ENCODE measurements at regions not wholly inside any gene's neighbourhood (a gene's known extent, or its start where the extent isn't known, plus 50 kb on each side); places are given as distances from the start of the nearest gene placed in this dataset.

- TF ChIP-seq POLR2AphosphoS5 (IDR thresholded peaks at IDR 0.05; ENCODE audit: low read depth) (no peak), CTCF (conservative IDR thresholded peaks at IDR 0.05; ENCODE audit: low read depth in 2 of 2) (no peak), JUNB (IDR thresholded peaks at IDR 0.05; ENCODE audit: unreplicated experiment) (no peak), ETS1 (IDR thresholded peaks at IDR 0.05) (no peak), REST (IDR thresholded peaks at IDR 0.05; ENCODE audit: unreplicated experiment) (no peak)
Measured at GRCh38 chr4:29560452-29560851, 1159.7 kb upstream of the PCDH7 start.
